ENCODE measurements at regions not wholly inside any gene's neighbourhood (a gene's known extent, or its start where the extent isn't known, plus 50 kb on each side); places are given as distances from the start of the nearest gene placed in this dataset.

- Histone ChIP-seq H3K4me3 (ENCODE audit: low read length) (no peak overlapping the region), H3K27me3 (ENCODE audit: low read depth, low read length) (peaks cover 31% of the 10 kb centered on the region), H3K79me2 (ENCODE audit: low read length) (no peaks in the 10 kb centered on the region), H2AFZ (ENCODE audit: low read depth, low read length) (no peak overlapping the region), H3K4me2 (ENCODE audit: low read length) (no peak overlapping the region), H3K36me3 (replicated peaks; ENCODE audit: low read depth, low read length) (no peaks in the 10 kb centered on the region), H3K9ac (ENCODE audit: low read length) (no peak overlapping the region), H3K27ac (ENCODE audit: low read length) (no peak overlapping the region), H3K9me3 (ENCODE audit: insufficient read depth, low read length) (no peaks in the 10 kb centered on the region), H3K4me1 (ENCODE audit: low read length) (no peaks in the 10 kb centered on the region), H4K20me1 (ENCODE audit: insufficient read depth, low read length) (no peaks in the 10 kb centered on the region)
- TF ChIP-seq CTCF (IDR thresholded peaks at IDR 0.05; ENCODE audit: low read depth, low read length) (no peak), EZH2phosphoT487 (IDR thresholded peaks at IDR 0.05; ENCODE audit: low read depth) (no peak)
Observed at GRCh38 chr2:158732573-158733429, 62.3 kb upstream of the DAPL1 start.

DNA sequence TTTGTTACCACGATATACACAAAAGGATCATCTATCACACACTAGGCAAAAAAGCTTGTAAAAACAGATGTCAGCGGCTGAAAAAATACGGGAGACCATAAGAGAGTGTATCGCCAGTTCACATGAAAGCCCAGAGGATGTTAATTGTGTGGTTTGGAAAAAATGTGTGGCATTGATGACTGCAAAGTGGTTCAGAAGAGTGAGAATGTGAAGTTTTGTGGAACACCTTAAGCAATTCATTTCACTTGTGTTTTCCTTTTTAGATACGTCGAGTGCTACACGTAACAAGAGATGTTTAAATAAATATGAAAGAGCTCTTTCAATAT is 61.7 kb upstream of the DAPL1 start:
- H3K36me3 ChIP-seq (replicated peaks; ENCODE audit: low read depth, low read length), result no peaks in the 10 kb centered on the region
- no peak overlapping the region for H3K27ac ChIP-seq (ENCODE audit: low read length)
- no peak for TF ChIP-seq EZH2phosphoT487 (IDR thresholded peaks at IDR 0.05; ENCODE audit: low read depth)
- no peak for TF ChIP-seq CTCF (IDR thresholded peaks at IDR 0.05; ENCODE audit: low read depth, low read length)
- H3K4me1 ChIP-seq (ENCODE audit: low read length), result no peaks in the 10 kb centered on the region
- no peak overlapping the region for H3K9ac ChIP-seq (ENCODE audit: low read length)
- no peaks in the 10 kb centered on the region for H4K20me1 ChIP-seq (ENCODE audit: insufficient read depth, low read length)
- H3K79me2 ChIP-seq (ENCODE audit: low read length), result no peaks in the 10 kb centered on the region
- no peak overlapping the region for H2AFZ ChIP-seq (ENCODE audit: low read depth, low read length)
- H3K4me3 ChIP-seq (ENCODE audit: low read length), result no peak overlapping the region
- no peaks in the 10 kb centered on the region for H3K9me3 ChIP-seq (ENCODE audit: insufficient read depth, low read length)
- H3K27me3 ChIP-seq (ENCODE audit: low read depth, low read length), result peaks cover 33% of the 10 kb centered on the region
- H3K4me2 ChIP-seq (ENCODE audit: low read length), result no peak overlapping the region

- TF ChIP-seq EZH2phosphoT487 (IDR thresholded peaks at IDR 0.05; ENCODE audit: low read depth) (no peak), CTCF (IDR thresholded peaks at IDR 0.05; ENCODE audit: low read depth, low read length) (no peak)
- Histone ChIP-seq H3K4me3 (ENCODE audit: low read length) (no peak overlapping the region), H3K9ac (ENCODE audit: low read length) (no peak overlapping the region), H3K27ac (ENCODE audit: low read length) (no peak overlapping the region), H3K9me3 (ENCODE audit: insufficient read depth, low read length) (no peaks in the 10 kb centered on the region), H3K79me2 (ENCODE audit: low read length) (no peaks in the 10 kb centered on the region), H3K36me3 (replicated peaks; ENCODE audit: low read depth, low read length) (no peaks in the 10 kb centered on the region), H3K27me3 (ENCODE audit: low read depth, low read length) (peaks cover 33% of the 10 kb centered on the region), H3K4me2 (ENCODE audit: low read length) (no peak overlapping the region), H3K4me1 (ENCODE audit: low read length) (no peaks in the 10 kb centered on the region), H4K20me1 (ENCODE audit: insufficient read depth, low read length) (no peaks in the 10 kb centered on the region), H2AFZ (ENCODE audit: low read depth, low read length) (no peak overlapping the region)
Observed at GRCh38 chr2:158734442-158734841, 60.7 kb upstream of the DAPL1 start.

- H3K27ac ChIP-seq (ENCODE audit: low read length), result no peak overlapping the region
- TF ChIP-seq EZH2phosphoT487 (IDR thresholded peaks at IDR 0.05; ENCODE audit: low read depth), result no peak
- TF ChIP-seq CTCF (IDR thresholded peaks at IDR 0.05; ENCODE audit: low read depth, low read length), result no peak
- no peaks in the 10 kb centered on the region for H3K36me3 ChIP-seq (replicated peaks; ENCODE audit: low read depth, low read length)
Observed at GRCh38 chr2:158735822-158736580, 59.1 kb upstream of the DAPL1 start.

More at GRCh38 chr2:158735822-158736580, 59.1 kb upstream of the DAPL1 start:
- no peak overlapping the region for H3K4me3 ChIP-seq (ENCODE audit: low read length)
- H4K20me1 ChIP-seq (ENCODE audit: insufficient read depth, low read length), result no peaks in the 10 kb centered on the region
- H3K79me2 ChIP-seq (ENCODE audit: low read length), result no peaks in the 10 kb centered on the region
- H3K4me1 ChIP-seq (ENCODE audit: low read length), result no peaks in the 10 kb centered on the region
- H3K9me3 ChIP-seq (ENCODE audit: insufficient read depth, low read length), result no peaks in the 10 kb centered on the region
- no peak overlapping the region for H2AFZ ChIP-seq (ENCODE audit: low read depth, low read length)
- H3K27me3 ChIP-seq (ENCODE audit: low read depth, low read length), result peaks cover 37% of the 10 kb centered on the region
- no peak overlapping the region for H3K9ac ChIP-seq (ENCODE audit: low read length)
- H3K4me2 ChIP-seq (ENCODE audit: low read length), result no peak overlapping the region
